Smooth muscle cell (in vitro differentiated cells): ENCODE measurements at regions not wholly inside any gene's neighbourhood (a gene's known extent, or its start where the extent isn't known, plus 50 kb on each side); places are given as distances from the start of the nearest gene placed in this dataset.

ENCODE experiments used
- DNase-seq: peaks from one replicate; lab custom pipeline; 2025; ENCODE audit not compliant: unreplicated experiment; lab: John Stamatoyannopoulos, UW
- H2AFZ ChIP-seq: fragments of 200-600 bp; sonication (generic); 2 replicates; pipeline ENCODE4 v1.6.0; 2016; ENCODE audit warnings: antibody characterized with exemption, low read depth, mild to moderate bottlenecking
- H3F3A ChIP-seq: fragments of 200-600 bp; sonication (generic); 2 replicates; pipeline ENCODE4 v1.6.0; 2017; ENCODE audit warnings: antibody characterized with exemption, low read depth
- H3K27ac ChIP-seq: fragments of 200-600 bp; sonication (generic); 2 replicates; pipeline ENCODE4 v1.5.1; 2016; ENCODE audit warnings: low read depth, mild to moderate bottlenecking
- H3K27me3 ChIP-seq: fragments of 200-600 bp; sonication (generic); 2 replicates; pipeline ENCODE4 v1.6.1; 2016; ENCODE audit warnings: low read depth, mild to moderate bottlenecking
- H3K36me3 ChIP-seq: fragments of 200-600 bp; sonication (generic); 2 replicates; pipeline ENCODE4 v1.5.1; 2016; ENCODE audit warnings: low read depth
- H3K4me1 ChIP-seq: fragments of 200-600 bp; sonication (generic); 2 replicates; pipeline ENCODE4 v1.5.1; 2016; ENCODE audit warnings: low read depth
- H3K4me2 ChIP-seq: fragments of 200-600 bp; sonication (generic); 2 replicates; pipeline ENCODE4 v1.6.0; 2016; ENCODE audit warnings: mild to moderate bottlenecking
- H3K4me3 ChIP-seq: fragments of 200-600 bp; sonication (generic); 2 replicates; pipeline ENCODE4 v1.5.1; 2016; ENCODE audit warnings: mild to moderate bottlenecking
- H3K79me2 ChIP-seq: fragments of 200-600 bp; sonication (generic); 2 replicates; pipeline ENCODE4 v1.6.0; 2016; ENCODE audit warnings: low read depth, mild to moderate bottlenecking
- H3K9ac ChIP-seq: fragments of 200-600 bp; sonication (generic); 2 replicates; pipeline ENCODE4 v1.6.0; 2016; ENCODE audit warnings: low read depth
- H3K9me3 ChIP-seq: fragments of 200-600 bp; sonication (generic); replicated peaks from 2 replicates; pipeline ENCODE4 v1.5.1; 2016; ENCODE audit warnings: low read depth
- H4K20me1 ChIP-seq: fragments of 200-600 bp; sonication (generic); 2 replicates; pipeline ENCODE4 v1.6.0; 2016; ENCODE audit warnings: low read depth
- WGBS: methylation state at CpG from one replicate; pipeline ENCODE4 v1.1.7; 2016; ENCODE audit warnings: low lambda C conversion rate; 5-methylcytosine and 5-hydroxymethylcytosine counted together
- TF ChIP-seq, protein P1 (sequence below): fragments of 200-600 bp; sonication (generic); IDR thresholded peaks from 2 replicates; pipeline ENCODE4 v1.5.1; 2017; ENCODE audit warnings: borderline replicate concordance, mild to moderate bottlenecking, antibody characterized with exemption; ENCODE audit not compliant: insufficient read depth, poor library complexity, severe bottlenecking

DNA sequence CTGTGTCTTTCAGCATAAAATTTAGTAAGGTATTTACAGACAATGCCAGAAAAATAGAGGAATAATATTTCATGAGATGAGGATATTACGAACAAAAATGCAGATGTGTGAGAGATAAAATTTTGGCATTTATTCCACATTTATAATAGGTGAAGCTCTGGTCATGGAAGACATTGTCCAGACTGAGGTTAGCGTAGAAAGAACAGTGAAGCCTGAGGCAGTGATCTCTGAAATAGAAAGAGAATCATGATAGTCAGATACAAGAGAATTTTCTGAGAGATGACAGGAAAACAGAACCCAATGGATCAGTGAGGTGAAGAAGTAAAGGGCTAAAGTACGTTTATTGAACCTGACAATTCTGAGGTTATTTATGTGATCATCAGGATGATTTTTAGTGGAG lies 1155.9 kb upstream of the GJE1 start:
- Histone ChIP-seq H2AFZ (no peak overlapping the region), H3K36me3 (no peaks in the 10 kb centered on the region), H4K20me1 (no peaks in the 10 kb centered on the region), H3K9me3 (no peaks in the 10 kb centered on the region), H3K4me3 (no peak overlapping the region), H3K27me3 (no peaks in the 10 kb centered on the region), H3K4me2 (no peak overlapping the region), H3K27ac (no peak overlapping the region), H3K4me1 (no peaks in the 10 kb centered on the region), H3K79me2 (no peaks in the 10 kb centered on the region), H3K9ac (no peak overlapping the region), H3F3A (no peaks in the 10 kb centered on the region)
- TF ChIP-seq, protein P1, sequence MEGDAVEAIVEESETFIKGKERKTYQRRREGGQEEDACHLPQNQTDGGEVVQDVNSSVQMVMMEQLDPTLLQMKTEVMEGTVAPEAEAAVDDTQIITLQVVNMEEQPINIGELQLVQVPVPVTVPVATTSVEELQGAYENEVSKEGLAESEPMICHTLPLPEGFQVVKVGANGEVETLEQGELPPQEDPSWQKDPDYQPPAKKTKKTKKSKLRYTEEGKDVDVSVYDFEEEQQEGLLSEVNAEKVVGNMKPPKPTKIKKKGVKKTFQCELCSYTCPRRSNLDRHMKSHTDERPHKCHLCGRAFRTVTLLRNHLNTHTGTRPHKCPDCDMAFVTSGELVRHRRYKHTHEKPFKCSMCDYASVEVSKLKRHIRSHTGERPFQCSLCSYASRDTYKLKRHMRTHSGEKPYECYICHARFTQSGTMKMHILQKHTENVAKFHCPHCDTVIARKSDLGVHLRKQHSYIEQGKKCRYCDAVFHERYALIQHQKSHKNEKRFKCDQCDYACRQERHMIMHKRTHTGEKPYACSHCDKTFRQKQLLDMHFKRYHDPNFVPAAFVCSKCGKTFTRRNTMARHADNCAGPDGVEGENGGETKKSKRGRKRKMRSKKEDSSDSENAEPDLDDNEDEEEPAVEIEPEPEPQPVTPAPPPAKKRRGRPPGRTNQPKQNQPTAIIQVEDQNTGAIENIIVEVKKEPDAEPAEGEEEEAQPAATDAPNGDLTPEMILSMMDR, result no peak
- no peak for DNase-seq
- 89% methylated on average over 3 of the region's 3 CpGs for WGBS

DNA sequence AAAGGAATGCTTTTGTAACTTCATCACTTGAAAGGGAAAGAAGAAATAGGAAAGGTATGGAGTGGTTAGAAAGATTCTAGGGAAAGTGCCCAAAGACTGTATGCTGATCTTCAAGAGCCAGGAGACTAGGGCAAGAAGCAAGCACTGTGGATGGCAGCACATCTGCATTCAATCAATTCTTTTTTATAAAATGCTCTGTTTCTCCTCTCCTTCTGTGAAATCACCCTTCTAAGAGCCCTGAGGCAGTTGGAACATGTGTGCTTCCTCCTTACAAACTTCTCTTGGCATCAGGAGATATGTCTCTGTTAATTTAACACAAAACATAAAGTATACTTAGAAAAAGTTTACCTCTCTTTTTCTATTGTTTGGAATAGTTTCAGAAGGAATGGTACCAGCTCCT lies 1162.2 kb upstream of the GJE1 start:
- no peaks in the 10 kb centered on the region for H3F3A ChIP-seq
- no peaks in the 10 kb centered on the region for H3K4me1 ChIP-seq
- no peak overlapping the region for H2AFZ ChIP-seq
- no peaks in the 10 kb centered on the region for H3K27me3 ChIP-seq
- H3K36me3 ChIP-seq, result no peaks in the 10 kb centered on the region
- no peaks in the 10 kb centered on the region for H4K20me1 ChIP-seq
- no peak overlapping the region for H3K9ac ChIP-seq
- no peak for DNase-seq
- no peak overlapping the region for H3K27ac ChIP-seq
- TF ChIP-seq, protein P1, result no peak
- H3K79me2 ChIP-seq, result no peaks in the 10 kb centered on the region
- H3K4me3 ChIP-seq, result no peak overlapping the region
- H3K9me3 ChIP-seq, result no peaks in the 10 kb centered on the region
- H3K4me2 ChIP-seq, result no peak overlapping the region

DNA sequence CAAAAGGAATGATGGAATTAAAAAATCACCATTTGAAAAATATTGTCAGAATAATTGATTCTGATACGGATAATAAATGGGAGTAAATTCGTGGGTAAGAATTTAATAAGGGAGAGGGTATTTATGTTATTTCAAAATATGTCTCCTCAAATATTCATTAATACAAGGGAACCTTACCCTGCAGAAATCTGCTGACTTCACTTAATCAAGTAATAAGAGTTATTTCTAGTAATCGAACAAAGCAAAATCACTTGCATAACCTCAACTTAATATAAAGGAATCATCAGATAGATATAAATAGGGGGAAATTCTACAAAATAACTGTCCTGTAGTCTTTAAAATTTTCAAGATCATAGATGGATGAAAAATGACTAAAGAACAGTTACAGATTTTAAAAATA lies 1164.7 kb upstream of the GJE1 start:
- Histone ChIP-seq H3K36me3 (no peaks in the 10 kb centered on the region), H3K79me2 (no peaks in the 10 kb centered on the region), H3K4me2 (no peak overlapping the region), H3K27me3 (no peaks in the 10 kb centered on the region), H4K20me1 (no peaks in the 10 kb centered on the region), H2AFZ (no peak overlapping the region), H3F3A (no peaks in the 10 kb centered on the region), H3K27ac (no peak overlapping the region), H3K4me1 (no peaks in the 10 kb centered on the region), H3K9me3 (no peaks in the 10 kb centered on the region), H3K4me3 (no peak overlapping the region), H3K9ac (no peak overlapping the region)
- TF ChIP-seq, protein P1, result no peak
- WGBS, result 87% methylated on average over 3 of the region's 3 CpGs
- DNase-seq, result no peak

DNA sequence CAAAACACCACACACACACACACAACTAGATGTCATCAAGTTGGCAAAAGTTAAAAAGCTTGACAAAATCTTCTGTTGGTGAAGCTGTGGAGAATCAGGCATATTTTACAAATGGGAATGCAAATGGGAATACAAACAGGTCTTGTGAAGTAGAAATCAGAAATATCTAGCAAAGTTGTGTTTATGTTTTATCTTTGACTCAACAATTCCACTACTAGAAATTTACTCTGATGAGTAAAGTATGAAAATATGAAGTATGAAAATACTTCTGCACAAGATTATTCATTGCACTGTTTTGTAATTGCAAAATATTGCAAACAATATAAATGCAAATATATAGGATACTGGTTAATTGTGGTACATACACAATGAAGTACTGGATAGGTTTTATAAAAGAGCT lies 1166.0 kb upstream of the GJE1 start:
- H3K9me3 ChIP-seq, result no peaks in the 10 kb centered on the region
- H3K27me3 ChIP-seq, result no peaks in the 10 kb centered on the region
- no peaks in the 10 kb centered on the region for H4K20me1 ChIP-seq
- no peaks in the 10 kb centered on the region for H3K4me1 ChIP-seq
- no peaks in the 10 kb centered on the region for H3K36me3 ChIP-seq
- no peak overlapping the region for H3K9ac ChIP-seq
- H3K79me2 ChIP-seq, result no peaks in the 10 kb centered on the region
- no peak for DNase-seq
- H3F3A ChIP-seq, result no peaks in the 10 kb centered on the region
- H3K27ac ChIP-seq, result no peak overlapping the region
- no peak overlapping the region for H2AFZ ChIP-seq
- TF ChIP-seq, protein P1, result no peak
- no peak overlapping the region for H3K4me2 ChIP-seq
- H3K4me3 ChIP-seq, result no peak overlapping the region
